ENCODE measurements at regions not wholly inside any gene's neighbourhood (a gene's known extent, or its start where the extent isn't known, plus 50 kb on each side); places are given as distances from the start of the nearest gene placed in this dataset.
"Not testable (repeated sequence)": the region's sequence is repeated elsewhere in the genome, so short reads cannot be mapped to it uniquely, and the experiment has no call there.

GRCh38 chr4:174009686-174010451 lies 273.6 kb downstream of the FBXO8 start:
- DNase-seq (ENCODE audit: low spot score): no peak

- no peak for DNase-seq (ENCODE audit: low spot score)
Measured at GRCh38 chr4:174005422-174005821, 278.0 kb downstream of the FBXO8 start.

GRCh38 chr4:173998471-173999144 lies 284.9 kb downstream of the FBXO8 start:
- DNase-seq (ENCODE audit: low spot score): no peak

- DNase-seq (ENCODE audit: low spot score): not testable (repeated sequence)
Measured at GRCh38 chr4:173995779-173996178, 287.7 kb downstream of the FBXO8 start.

- DNase-seq (ENCODE audit: low spot score): no peak
Measured at GRCh38 chr4:173991814-173992213, 291.7 kb downstream of the FBXO8 start.

GRCh38 chr4:173991316-173991715 lies 292.2 kb downstream of the FBXO8 start:
- no peak for DNase-seq (ENCODE audit: low spot score)

GRCh38 chr4:173990869-173991210 lies 292.6 kb downstream of the FBXO8 start:
- no peak for DNase-seq (ENCODE audit: low spot score)

- DNase-seq (ENCODE audit: low spot score): peak; percentile 1
Measured at GRCh38 chr4:173990126-173990868, 293.2 kb downstream of the FBXO8 start.

- DNase-seq (ENCODE audit: low spot score): not testable (repeated sequence)
Measured at GRCh38 chr4:173963523-173963922, 319.9 kb downstream of the FBXO8 start.

- DNase-seq (ENCODE audit: low spot score): no peak
Measured at GRCh38 chr4:173960398-173960797, 323.1 kb downstream of the FBXO8 start.

- no peak for DNase-seq (ENCODE audit: low spot score)
Measured at GRCh38 chr4:173958445-173958844, 325.0 kb downstream of the FBXO8 start.

- DNase-seq (ENCODE audit: low spot score): no peak
Measured at GRCh38 chr4:173943547-173943946, 339.9 kb downstream of the FBXO8 start.

- DNase-seq (ENCODE audit: low spot score): no peak
Measured at GRCh38 chr4:173940146-173940545, 343.3 kb downstream of the FBXO8 start.

- no peak for DNase-seq (ENCODE audit: low spot score)
Measured at GRCh38 chr4:173937631-173938270, 345.7 kb downstream of the FBXO8 start.

GRCh38 chr4:173936861-173937260 lies 346.6 kb downstream of the FBXO8 start:
- DNase-seq (ENCODE audit: low spot score): no peak

GRCh38 chr4:173935622-173936405 lies 347.7 kb downstream of the FBXO8 start:
- no peak for DNase-seq (ENCODE audit: low spot score)

GRCh38 chr4:173934933-173935620 lies 348.4 kb downstream of the FBXO8 start:
- no peak for DNase-seq (ENCODE audit: low spot score)

GRCh38 chr4:173934201-173934600 lies 349.3 kb downstream of the FBXO8 start:
- no peak for DNase-seq (ENCODE audit: low spot score)

- no peak for DNase-seq (ENCODE audit: low spot score)
Measured at GRCh38 chr4:173932701-173933100, 350.8 kb downstream of the FBXO8 start.

GRCh38 chr4:173930329-173930967 lies 353.0 kb downstream of the FBXO8 start:
- DNase-seq (ENCODE audit: low spot score): no peak

- DNase-seq (ENCODE audit: low spot score): no peak
Measured at GRCh38 chr4:173929921-173930320, 353.5 kb downstream of the FBXO8 start.
